ENCODE measurements at regions not wholly inside any gene's neighbourhood (a gene's known extent, or its start where the extent isn't known, plus 50 kb on each side); places are given as distances from the start of the nearest gene placed in this dataset.
A peak's percentile ranks its signal among the peaks of the same experiment; 100 is the strongest.
"Not testable (repeated sequence)": the region's sequence is repeated elsewhere in the genome, so short reads cannot be mapped to it uniquely, and the experiment has no call there.

DNA sequence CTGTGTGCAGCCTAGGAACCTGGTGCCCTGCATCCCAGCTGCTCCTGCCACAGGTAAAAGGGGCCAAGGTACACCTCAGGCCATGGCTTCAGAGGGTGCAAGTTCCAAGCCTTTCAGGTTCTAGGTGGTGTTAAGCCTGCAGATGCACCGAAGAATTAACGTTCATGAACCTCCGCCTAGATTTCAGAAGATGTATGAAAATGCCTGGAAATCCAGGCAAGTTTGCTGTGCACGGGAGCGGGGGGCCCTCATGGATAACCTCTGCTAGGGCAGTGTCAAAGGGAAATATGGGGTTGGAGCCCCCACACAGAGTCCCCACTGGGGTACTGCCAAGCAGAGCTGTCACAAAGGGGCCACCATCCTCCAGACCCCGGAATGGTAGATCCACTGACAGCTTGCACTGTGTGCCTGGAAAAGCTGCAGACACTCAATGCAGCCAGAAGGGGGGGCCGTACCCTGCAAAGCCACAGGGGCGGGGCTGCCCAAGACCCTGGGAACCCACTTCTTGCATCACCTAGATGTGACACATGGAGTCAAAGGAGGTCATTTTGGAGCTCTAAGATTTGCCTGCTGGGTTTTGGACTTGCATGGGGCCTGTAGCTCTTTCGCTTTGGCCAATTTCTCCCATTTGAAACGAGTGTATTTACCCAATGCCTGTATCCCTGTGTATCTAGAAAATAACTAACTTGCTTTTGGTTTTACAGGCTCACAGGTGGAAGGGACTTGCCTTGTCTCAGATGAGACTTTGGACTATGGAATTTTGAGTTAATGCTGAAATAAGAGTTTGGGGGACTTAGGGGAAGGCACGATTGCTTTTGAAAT, 145.2 kb upstream of the C1QTNF3 start:
- DNase-seq (ENCODE audit: low read depth in 4 of 4, low spot score in 2 of 4): not testable (repeated sequence)

GRCh38 chr5:34189246-34189645, 146.2 kb upstream of the C1QTNF3 start:
- DNase-seq (ENCODE audit: low read depth in 4 of 4, low spot score in 2 of 4): not testable (repeated sequence)

DNA sequence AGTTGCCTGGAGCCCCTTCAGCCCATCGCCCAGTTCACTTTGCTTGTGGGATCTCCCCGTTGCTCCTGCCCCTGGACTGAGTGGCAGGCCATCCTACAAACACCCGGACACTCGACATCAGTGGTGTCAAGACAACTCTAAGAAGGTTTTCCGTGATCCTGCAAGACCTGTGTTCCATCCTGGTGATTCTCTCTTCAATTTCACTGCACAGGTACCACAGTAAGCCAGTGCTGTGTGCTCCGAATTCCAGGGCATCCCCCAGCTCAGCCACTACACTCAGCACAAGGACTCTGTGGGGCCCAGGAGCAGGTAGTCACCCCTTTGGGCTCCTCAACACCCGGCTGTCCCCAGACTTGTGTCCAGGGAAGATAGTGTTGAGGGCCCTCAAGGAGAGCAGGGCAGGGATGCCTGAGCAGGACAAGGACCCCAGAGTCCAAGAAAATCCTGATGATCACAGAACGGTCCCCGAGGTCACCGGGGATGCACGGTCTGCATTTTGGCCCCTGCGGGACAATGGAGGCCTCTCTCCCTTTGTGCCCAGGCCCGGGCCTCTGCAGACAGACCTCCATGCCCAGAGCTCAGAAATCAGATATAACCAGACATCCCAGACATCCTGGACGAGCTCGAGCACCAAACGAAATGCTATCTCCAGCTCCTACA, 146.9 kb upstream of the C1QTNF3 start:
- DNase-seq (ENCODE audit: low read depth in 4 of 4, low spot score in 2 of 4): not testable (repeated sequence)

GRCh38 chr5:34190466-34190865, 147.5 kb upstream of the C1QTNF3 start:
- DNase-seq (ENCODE audit: low read depth in 4 of 4, low spot score in 2 of 4): not testable (repeated sequence)

DNA sequence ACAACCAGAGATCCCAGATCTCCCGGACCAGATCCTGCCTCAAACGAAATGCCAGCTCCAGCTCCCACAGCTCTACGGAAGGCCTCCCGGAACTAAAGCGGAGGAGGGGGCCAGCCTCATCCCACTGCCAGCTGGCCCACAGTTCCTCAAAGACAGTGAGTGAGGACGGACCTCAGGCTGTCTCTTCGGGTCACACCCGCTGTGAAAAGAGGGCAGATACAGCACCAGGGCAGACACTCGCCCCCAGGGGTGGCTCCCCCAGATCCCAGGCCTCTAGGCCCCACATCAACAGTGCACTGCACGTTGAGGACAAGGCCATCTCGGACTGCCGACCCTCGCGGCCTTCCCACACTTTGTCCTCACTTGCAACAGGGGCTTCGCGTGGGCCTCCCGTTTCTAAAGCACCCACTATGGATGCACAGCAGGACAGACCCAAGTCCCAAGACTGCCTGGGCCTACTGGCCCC, 148.3 kb upstream of the C1QTNF3 start:
- DNase-seq (ENCODE audit: low read depth in 4 of 4, low spot score in 2 of 4): not testable (repeated sequence)

- peak in 3 of 4 donors; percentile 40 to 71 (median 65) for DNase-seq (ENCODE audit: low read depth in 4 of 4, low spot score in 2 of 4)
Measured at GRCh38 chr5:34192064-34192922, 149.3 kb upstream of the C1QTNF3 start.

DNA sequence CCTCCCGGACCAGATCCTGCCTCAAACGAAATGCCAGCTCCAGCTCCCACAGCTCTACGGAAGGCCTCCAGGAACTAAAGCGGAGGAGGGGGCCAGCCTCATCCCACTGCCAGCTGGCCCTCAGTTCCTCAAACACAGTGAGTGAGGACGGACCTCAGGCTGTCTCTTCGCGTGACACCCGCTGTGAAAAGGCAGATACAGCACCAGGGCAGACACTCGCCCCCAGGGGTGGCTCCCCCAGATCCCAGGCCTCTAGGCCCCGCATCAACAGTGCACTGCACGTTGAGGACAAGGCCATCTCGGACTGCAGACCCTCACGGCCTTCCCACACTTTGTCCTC, 149.9 kb upstream of the C1QTNF3 start:
- not testable (repeated sequence) for DNase-seq (ENCODE audit: low read depth in 4 of 4, low spot score in 2 of 4)

- DNase-seq (ENCODE audit: low read depth in 4 of 4, low spot score in 2 of 4): not testable (repeated sequence)
Measured at GRCh38 chr5:34193297-34193696, 150.3 kb upstream of the C1QTNF3 start.

GRCh38 chr5:34193804-34194203, 150.8 kb upstream of the C1QTNF3 start:
- DNase-seq (ENCODE audit: low read depth in 4 of 4, low spot score in 2 of 4): not testable (repeated sequence)

GRCh38 chr5:34196091-34196490, 153.1 kb upstream of the C1QTNF3 start:
- DNase-seq (ENCODE audit: low read depth in 4 of 4, low spot score in 2 of 4): not testable (repeated sequence)

DNA sequence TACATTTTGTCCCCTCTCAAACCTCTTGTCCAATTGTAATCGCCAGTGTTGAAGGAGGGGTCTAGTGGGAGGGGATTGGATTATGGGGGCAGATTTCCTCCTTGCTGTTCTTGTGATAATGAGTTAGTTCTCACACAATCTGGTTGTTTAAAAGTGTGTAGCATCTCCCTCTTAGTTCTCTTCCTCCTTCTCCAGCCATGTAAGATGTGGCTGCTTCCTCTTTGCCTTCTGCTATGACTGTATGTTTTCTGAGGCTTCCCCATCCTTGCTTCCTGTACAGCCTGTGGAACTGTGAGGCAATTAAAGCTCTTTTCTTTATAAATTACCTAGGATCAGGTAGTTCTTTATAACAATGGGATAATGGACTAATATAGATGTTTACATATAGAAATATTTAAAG, 162.3 kb upstream of the C1QTNF3 start:
- DNase-seq (ENCODE audit: low read depth in 4 of 4, low spot score in 2 of 4): not testable (repeated sequence)

- not testable (repeated sequence) for DNase-seq (ENCODE audit: low read depth in 4 of 4, low spot score in 2 of 4)
Measured at GRCh38 chr5:34217386-34217785, 174.4 kb upstream of the C1QTNF3 start.

DNA sequence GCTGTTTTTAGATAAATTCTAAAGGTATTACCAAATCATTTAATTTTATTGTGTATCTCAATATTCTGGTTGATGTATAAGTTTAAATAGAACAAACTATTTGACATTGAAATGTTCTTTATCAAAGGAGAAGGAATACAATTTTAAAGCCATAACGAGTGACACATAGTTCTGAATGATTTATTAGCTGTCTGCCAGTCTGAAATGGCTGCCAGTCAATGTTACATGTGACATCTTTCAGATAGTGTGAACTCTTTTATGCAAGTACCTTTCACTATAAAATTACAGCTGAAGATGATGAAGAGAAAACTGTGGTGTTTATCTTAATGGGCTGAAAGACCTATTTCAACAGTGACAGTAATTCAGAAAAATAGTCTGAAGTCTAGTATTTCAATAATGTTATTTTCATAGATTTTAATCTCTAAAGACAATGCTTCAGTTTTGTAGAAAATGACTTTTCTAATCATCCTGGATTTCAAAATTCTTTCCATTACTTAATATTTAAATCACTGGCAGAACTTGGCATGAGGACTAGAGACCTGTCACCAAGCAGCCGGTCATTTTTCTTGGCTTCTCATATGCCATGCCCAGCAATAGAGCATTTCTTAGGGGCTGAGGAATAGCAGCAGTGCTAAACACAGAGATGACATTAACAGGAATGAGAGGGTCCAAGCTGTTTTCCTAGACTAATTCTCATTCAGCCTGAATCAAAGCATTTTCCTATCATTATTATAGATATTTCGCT, 178.5 kb upstream of the C1QTNF3 start:
- not testable (repeated sequence) for DNase-seq (ENCODE audit: low read depth in 4 of 4, low spot score in 2 of 4)

DNA sequence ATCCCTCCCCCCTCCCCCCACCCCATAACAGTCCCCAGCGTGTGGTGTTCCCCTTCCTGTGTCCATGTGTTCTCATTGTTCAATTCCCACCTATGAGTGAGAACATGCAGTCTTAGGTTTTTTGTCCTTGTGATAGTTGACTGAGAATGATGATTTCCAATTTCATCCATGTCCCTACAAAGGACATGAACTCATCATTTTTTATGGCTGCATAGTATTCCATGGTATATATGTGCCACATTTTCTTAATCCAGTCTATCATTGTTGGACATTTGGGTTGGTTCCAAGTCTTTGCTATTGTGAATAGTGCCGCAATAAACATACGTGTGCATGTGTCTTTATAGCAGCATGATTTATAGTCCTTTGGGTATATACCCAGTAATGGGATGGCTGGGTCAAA, 180.1 kb upstream of the C1QTNF3 start:
- not testable (repeated sequence) for DNase-seq (ENCODE audit: low read depth in 4 of 4, low spot score in 2 of 4)

- not testable (repeated sequence) for DNase-seq (ENCODE audit: low read depth in 4 of 4, low spot score in 2 of 4)
Measured at GRCh38 chr5:34230402-34230801, 187.4 kb upstream of the C1QTNF3 start.

GRCh38 chr5:34243802-34244201, 200.8 kb upstream of the C1QTNF3 start:
- not testable (repeated sequence) for DNase-seq (ENCODE audit: low read depth in 4 of 4, low spot score in 2 of 4)

DNA sequence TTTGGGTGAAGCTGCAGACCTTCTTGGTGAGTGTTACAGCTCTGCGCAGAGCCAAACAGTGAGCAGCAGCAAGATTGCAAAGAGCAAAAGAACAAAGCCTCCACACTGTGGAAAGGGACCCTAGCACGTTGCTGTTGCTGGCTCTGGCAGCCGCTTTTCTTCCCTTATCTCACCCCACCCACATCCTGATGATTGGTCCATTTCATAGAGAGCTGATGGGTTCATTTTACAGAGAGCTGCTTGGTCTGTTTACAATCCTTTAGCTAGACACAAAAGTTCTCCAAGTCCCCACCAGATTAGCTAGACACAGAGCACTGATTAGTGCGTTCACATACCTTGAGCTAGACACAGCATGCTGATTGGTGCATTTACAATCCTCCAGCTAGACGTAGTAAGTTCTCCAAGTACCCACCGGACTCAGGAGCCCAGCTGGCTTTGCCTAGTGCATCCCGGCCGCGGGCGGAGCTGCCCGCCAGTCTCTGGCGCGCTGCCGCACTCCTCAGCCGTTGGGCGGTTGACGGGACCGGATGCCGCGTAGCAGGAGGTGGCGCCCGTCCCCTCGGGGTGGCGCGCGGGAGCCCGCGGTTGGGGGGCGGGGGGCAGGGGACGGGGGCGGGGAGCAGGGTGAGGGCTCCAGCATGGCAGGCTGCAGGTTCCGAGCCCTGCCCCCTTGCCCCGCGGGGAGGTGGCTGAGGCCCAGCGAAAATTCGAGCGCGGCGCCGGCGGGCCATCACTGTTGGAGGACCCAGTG, 201.4 kb upstream of the C1QTNF3 start:
- DNase-seq (ENCODE audit: low read depth in 4 of 4, low spot score in 2 of 4): peak; percentile 11 to 34 (median 18)

DNA sequence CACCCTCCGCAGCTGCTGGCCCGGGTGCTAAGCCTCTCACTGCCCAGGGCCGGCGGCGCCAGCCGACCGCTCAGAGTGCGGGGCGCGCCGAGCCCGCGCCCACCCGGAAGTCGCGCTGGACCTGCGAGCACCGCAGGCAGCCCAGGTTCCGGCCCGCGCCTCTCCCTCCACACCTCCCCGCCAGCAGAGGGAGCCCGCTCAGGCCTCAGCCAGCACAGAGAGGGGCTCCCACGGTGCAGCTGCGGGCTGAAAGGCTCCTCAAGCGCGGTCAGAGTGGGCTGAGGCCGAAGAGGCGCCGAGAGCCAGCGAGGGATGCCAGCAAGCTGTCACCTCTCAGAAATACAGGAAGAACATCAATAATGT, 202.0 kb upstream of the C1QTNF3 start:
- not testable (repeated sequence) for DNase-seq (ENCODE audit: low read depth in 4 of 4, low spot score in 2 of 4)

DNA sequence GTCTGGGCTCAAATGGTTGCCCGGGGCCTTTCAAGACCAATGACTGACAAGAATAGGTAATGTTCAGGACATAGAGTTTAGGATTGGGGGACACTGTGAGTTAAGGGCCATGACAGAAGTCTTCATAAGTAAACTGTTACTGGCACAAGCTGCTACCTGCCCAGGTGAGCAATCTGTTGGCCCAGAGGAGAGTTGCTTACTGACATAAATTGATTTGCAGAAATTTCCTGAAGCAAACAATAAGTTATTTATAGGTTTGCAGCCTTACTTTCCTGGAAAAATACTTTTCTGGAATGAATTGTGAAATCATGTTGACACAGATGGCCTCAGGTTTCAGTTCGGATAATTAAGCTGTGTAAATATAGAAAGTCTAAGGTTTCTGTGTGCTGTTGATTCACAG, 202.8 kb upstream of the C1QTNF3 start:
- peak in 1 of 4 donors; percentile 0 for DNase-seq (ENCODE audit: low read depth in 4 of 4, low spot score in 2 of 4)

- DNase-seq (ENCODE audit: low read depth in 4 of 4, low spot score in 2 of 4): not testable (repeated sequence)
Measured at GRCh38 chr5:34258598-34258997, 215.6 kb upstream of the C1QTNF3 start.

Data from left renal cortex interstitium (tissue), 4 donors.